ENCODE measurements at regions not wholly inside any gene's neighbourhood (a gene's known extent, or its start where the extent isn't known, plus 50 kb on each side); places are given as distances from the start of the nearest gene placed in this dataset.

DNA sequence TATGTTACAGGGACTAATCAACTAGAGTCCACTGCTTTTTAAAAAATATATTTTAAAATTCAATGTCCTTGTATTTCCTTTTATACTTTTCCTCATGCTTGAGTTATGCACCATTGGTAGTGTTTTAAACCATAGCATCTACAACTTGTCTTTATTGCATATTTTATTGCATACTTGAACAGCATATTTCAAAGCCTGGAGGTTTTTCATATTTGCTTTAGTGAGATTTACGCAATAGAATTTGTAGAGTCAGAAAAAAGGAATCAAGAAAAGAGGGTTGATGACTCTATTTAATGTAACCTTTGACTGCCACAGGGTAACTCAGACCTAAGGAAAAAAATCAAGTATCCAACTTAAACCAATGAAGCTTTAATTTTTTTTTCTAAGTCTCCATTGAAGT lies 1165.7 kb upstream of the IGFBP7 start:
- no peak for ATAC-seq
- TF ChIP-seq PATZ1 (CRISPR knock-in tag; IDR thresholded peaks at IDR 0.05; ENCODE audit: borderline replicate concordance) (no peak), ISL1 (CRISPR knock-in tag; IDR thresholded peaks at IDR 0.05) (no peak), ARNTL (CRISPR knock-in tag; IDR thresholded peaks at IDR 0.05; ENCODE audit: borderline replicate concordance, low read depth) (no peak), POU6F1 (CRISPR knock-in tag; IDR thresholded peaks at IDR 0.05; ENCODE audit: borderline replicate concordance, low read depth) (no peak), GLIS3 (CRISPR knock-in tag; IDR thresholded peaks at IDR 0.05) (no peak), ZFP3 (CRISPR knock-in tag; IDR thresholded peaks at IDR 0.05) (no peak), ZNF70 (CRISPR knock-in tag; IDR thresholded peaks at IDR 0.05) (no peak), SNAI2 (CRISPR knock-in tag; IDR thresholded peaks at IDR 0.05) (no peak), TCF4 (CRISPR knock-in tag; IDR thresholded peaks at IDR 0.05; ENCODE audit: borderline replicate concordance) (no peak), TOX (CRISPR knock-in tag; IDR thresholded peaks at IDR 0.05; ENCODE audit: borderline replicate concordance) (no peak)

DNA sequence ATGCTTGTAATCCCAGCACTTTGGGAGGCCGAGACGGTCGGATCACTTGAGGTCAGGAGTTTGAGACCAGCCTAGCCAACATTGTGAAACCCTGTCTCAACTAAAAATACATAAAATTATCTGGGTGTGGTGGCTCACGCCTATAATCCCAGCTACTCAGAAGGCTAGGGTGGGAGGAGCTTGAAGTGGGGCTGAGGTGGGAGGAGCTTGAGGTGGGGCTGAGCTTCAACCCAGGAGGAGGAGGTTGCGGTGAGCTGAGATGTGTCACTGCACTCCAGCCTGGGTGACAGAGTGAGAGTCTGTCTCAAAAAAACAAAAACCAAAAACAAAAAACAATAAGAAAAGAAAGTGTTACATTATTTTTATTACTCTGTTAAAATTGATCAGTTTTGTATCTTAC lies 1164.4 kb upstream of the IGFBP7 start:
- TF ChIP-seq TCF4 (CRISPR knock-in tag; IDR thresholded peaks at IDR 0.05; ENCODE audit: borderline replicate concordance) (no peak), ZNF8 (CRISPR knock-in tag; IDR thresholded peaks at IDR 0.05) (no peak), ZNF70 (CRISPR knock-in tag; IDR thresholded peaks at IDR 0.05) (no peak), ZFP3 (CRISPR knock-in tag; IDR thresholded peaks at IDR 0.05) (no peak), CSDC2 (CRISPR knock-in tag; IDR thresholded peaks at IDR 0.05) (no peak), ZNF565 (CRISPR knock-in tag; conservative IDR thresholded peaks at IDR 0.05; ENCODE audit: low read depth) (no peak), ESRRG (CRISPR knock-in tag; IDR thresholded peaks at IDR 0.05) (no peak), ISL1 (CRISPR knock-in tag; IDR thresholded peaks at IDR 0.05) (no peak), BACH2 (CRISPR knock-in tag; IDR thresholded peaks at IDR 0.05; ENCODE audit: borderline replicate concordance) (no peak), SNAI2 (CRISPR knock-in tag; IDR thresholded peaks at IDR 0.05) (no peak), TOX (CRISPR knock-in tag; IDR thresholded peaks at IDR 0.05; ENCODE audit: borderline replicate concordance) (no peak), CSRNP3 (CRISPR knock-in tag; IDR thresholded peaks at IDR 0.05) (no peak), TSHZ2 (CRISPR knock-in tag; IDR thresholded peaks at IDR 0.05) (no peak), POU6F1 (CRISPR knock-in tag; IDR thresholded peaks at IDR 0.05; ENCODE audit: borderline replicate concordance, low read depth) (no peak)
- ATAC-seq, result no peak

DNA sequence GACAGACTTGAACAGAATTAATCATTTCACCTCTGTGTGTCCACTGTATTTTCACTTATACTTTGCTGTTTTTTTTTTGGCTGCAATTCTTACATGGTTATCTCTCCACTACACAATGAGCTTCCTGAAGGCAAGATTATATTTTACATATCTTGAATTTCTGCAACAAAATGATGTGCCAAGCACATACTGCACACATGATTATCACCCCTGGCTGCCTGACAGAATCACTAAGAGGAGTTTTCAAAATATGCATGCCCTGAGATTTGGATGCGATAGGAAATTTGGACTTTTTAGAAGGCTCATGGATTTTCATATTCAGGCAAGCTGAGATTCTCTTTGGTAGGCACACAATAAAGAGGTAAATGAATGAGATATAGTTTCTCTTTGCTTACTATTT lies 1162.1 kb upstream of the IGFBP7 start:
- TF ChIP-seq ZFP30 (CRISPR knock-in tag; IDR thresholded peaks at IDR 0.05) (no peak), OSR1 (CRISPR knock-in tag; IDR thresholded peaks at IDR 0.05) (no peak), ZFP3 (CRISPR knock-in tag; IDR thresholded peaks at IDR 0.05) (no peak), PPARA (CRISPR knock-in tag; IDR thresholded peaks at IDR 0.05; ENCODE audit: borderline replicate concordance) (no peak)
- no peak for ATAC-seq

Data from SK-N-SH treated with all-trans-retinoic acid at 6 μM for 48 hours (cell line).